H1 (cell line): ENCODE measurements at regions not wholly inside any gene's neighbourhood (a gene's known extent, or its start where the extent isn't known, plus 50 kb on each side); places are given as distances from the start of the nearest gene placed in this dataset.

Experiments used
- FOSL1 ChIP-seq: IDR thresholded peaks from 2 replicates; pipeline ENCODE4 v1.6.1; 2011; ENCODE audit warnings: mild to moderate bottlenecking, low read depth, low read length, moderate library complexity; ENCODE audit not compliant: insufficient read depth
- RFX5 ChIP-seq: IDR thresholded peaks from 2 replicates; pipeline ENCODE4 v1.6.1; 2011; ENCODE audit warnings: low read depth, low read length, improper control_type of control experiment, borderline replicate concordance

GRCh38 chr13:19345916-19346422, 164.3 kb upstream of the TUBA3C start (continued):
- no peak for TF ChIP-seq RFX5
- no peak for TF ChIP-seq FOSL1
